ENCODE measurements at regions not wholly inside any gene's neighbourhood (a gene's known extent, or its start where the extent isn't known, plus 50 kb on each side); places are given as distances from the start of the nearest gene placed in this dataset.

- Histone ChIP-seq H2AK9ac (replicated peaks; ENCODE audit: low read depth, low read length, poor library complexity) (no peak overlapping the region), H2BK5ac (ENCODE audit: low read depth, low read length, poor library complexity, severe bottlenecking) (no peak overlapping the region), H3K56ac (ENCODE audit: extremely low read depth, insufficient read depth, low read length) (no peak overlapping the region), H3K27me3 (ENCODE audit: control insufficient read depth, insufficient read depth, low read length) (peaks cover 2% of the 10 kb centered on the region), H3K23ac (ENCODE audit: low read depth, low read length) (no peak overlapping the region), H3K9me3 (ENCODE audit: control insufficient read depth, insufficient read depth, low read length) (no peaks in the 10 kb centered on the region), H3K14ac (replicated peaks; ENCODE audit: low read depth, low read length) (no peak overlapping the region), H3K4ac (ENCODE audit: low read depth, low read length) (no peak overlapping the region), H3K79me1 (ENCODE audit: low read depth in 1 of 2, low read length in 2 of 2) (no peaks in the 10 kb centered on the region), H3K18ac (ENCODE audit: low read depth, low read length) (no peak overlapping the region), H3K9me1 (ENCODE audit: insufficient read depth, low read length) (no peaks in the 10 kb centered on the region), H3K9ac (ENCODE audit: low read depth, low read length) (no peak overlapping the region), H4K8ac (ENCODE audit: low read depth in 2 of 2, low read length in 2 of 2) (no peak overlapping the region), H3K4me2 (ENCODE audit: low read depth, low read length) (no peak overlapping the region), H2BK15ac (ENCODE audit: low read depth, low read length) (no peak overlapping the region), H3K36me3 (ENCODE audit: control insufficient read depth, insufficient read depth, low read length) (no peaks in the 10 kb centered on the region), H2AK5ac (ENCODE audit: low read depth, low read length) (no peak overlapping the region), H3K27ac (ENCODE audit: insufficient read depth, low read length) (no peak overlapping the region), H2BK120ac (ENCODE audit: low read depth, low read length) (no peak overlapping the region), H4K91ac (ENCODE audit: insufficient read depth, low read depth, low read length) (no peak overlapping the region), H4K20me1 (ENCODE audit: insufficient read depth, low read length) (no peaks in the 10 kb centered on the region), H3K4me3 (ENCODE audit: insufficient read depth, low read depth, low read length) (no peak overlapping the region), H2BK20ac (ENCODE audit: low read depth, low read length) (no peak overlapping the region), H2AFZ (replicated peaks; ENCODE audit: low read length, poor library complexity) (no peak overlapping the region), H4K5ac (ENCODE audit: low read depth, low read length) (no peak overlapping the region), H3K4me1 (ENCODE audit: control insufficient read depth, insufficient read depth, low read length) (peaks cover 4% of the 10 kb centered on the region; the same call in 1 of the 2 replicates)
- no TSS peak for BruUV-seq (replicated peaks)
- POLR2A ChIA-PET (ENCODE audit: unreplicated experiment): no interaction called here
- intact Hi-C loops (cut with micrococcal nuclease): loop anchor here (5.0 kb wide), 1 partner anchor 102 kb away; the partner anchor contains the start of gene TSHZ3
- dilution Hi-C loops (cut with HindIII; ENCODE audit: low sequenced_read_pairs, unreplicated experiment): no loop called here
- CTCF ChIA-PET: no interaction called here
- TF ChIP-seq CHD1 (IDR thresholded peaks at IDR 0.05; ENCODE audit: low read depth, low read length) (no peak), NFE2L2 (IDR thresholded peaks at IDR 0.05; ENCODE audit: low read depth, low read length) (no peak), SMC3 (IDR thresholded peaks at IDR 0.05; ENCODE audit: low read depth, low read length) (no peak), MAZ (IDR thresholded peaks at IDR 0.05; ENCODE audit: borderline replicate concordance, low read depth, low read length) (no peak), USF2 (IDR thresholded peaks at IDR 0.05; ENCODE audit: low read depth, low read length) (no peak), RCOR1 (IDR thresholded peaks at IDR 0.05; ENCODE audit: insufficient replicate concordance, low read length) (no peak), RFX5 (IDR thresholded peaks at IDR 0.05; ENCODE audit: low read depth, low read length) (no peak), CEBPB (IDR thresholded peaks at IDR 0.05; ENCODE audit: low read depth, low read length) (no peak), MXI1 (IDR thresholded peaks at IDR 0.05; ENCODE audit: borderline replicate concordance, low read depth, low read length) (no peak)
- no peak for ATAC-seq (ENCODE audit: low read depth)
- in situ Hi-C loops (cut with MboI; ENCODE audit: low sequenced_read_pairs): no loop called here
- 95% methylated on average over 3 of the region's 4 CpGs; no CpG with 5 or more reads in 1 of the 2 experiments for WGBS, 2 experiments (ENCODE audit: extremely low coverage in 2 of 2, insufficient read length in 1 of 2)
- DNase-seq: no peak
These were observed 100.1 kb upstream of the TSHZ3 start for GRCh38 chr19:31449379-31449778.

Measured in IMR-90 (cell line).